ENCODE measurements at regions not wholly inside any gene's neighbourhood (a gene's known extent, or its start where the extent isn't known, plus 50 kb on each side); places are given as distances from the start of the nearest gene placed in this dataset.

GRCh38 chr18:68284236-68284780 is 430.6 kb downstream of the TMX3 start:
- H3K9me3 ChIP-seq (ENCODE audit: control insufficient read depth, insufficient read depth, low read length) = no peaks in the 10 kb centered on the region
- no peak overlapping the region for H3K27ac ChIP-seq (ENCODE audit: low read depth, low read length)
- H3K36me3 ChIP-seq (ENCODE audit: control insufficient read depth, insufficient read depth, low read length) = no peaks in the 10 kb centered on the region
- no peaks in the 10 kb centered on the region for H3K27me3 ChIP-seq (ENCODE audit: control insufficient read depth, insufficient read depth, low read length)
- DNase-seq (ENCODE audit: low read depth in 4 of 6, low spot score in 6 of 6) = peak in 2 of 6 donors; percentile 16 to 69
- no peak overlapping the region for H3K4me3 ChIP-seq (ENCODE audit: low read depth, low read length)
- no CpG with 5 or more reads among the region's 5 CpGs for WGBS (ENCODE audit: insufficient coverage)
- H3K4me1 ChIP-seq (ENCODE audit: control insufficient read depth, insufficient read depth, low read length) = no peaks in the 10 kb centered on the region

DNA sequence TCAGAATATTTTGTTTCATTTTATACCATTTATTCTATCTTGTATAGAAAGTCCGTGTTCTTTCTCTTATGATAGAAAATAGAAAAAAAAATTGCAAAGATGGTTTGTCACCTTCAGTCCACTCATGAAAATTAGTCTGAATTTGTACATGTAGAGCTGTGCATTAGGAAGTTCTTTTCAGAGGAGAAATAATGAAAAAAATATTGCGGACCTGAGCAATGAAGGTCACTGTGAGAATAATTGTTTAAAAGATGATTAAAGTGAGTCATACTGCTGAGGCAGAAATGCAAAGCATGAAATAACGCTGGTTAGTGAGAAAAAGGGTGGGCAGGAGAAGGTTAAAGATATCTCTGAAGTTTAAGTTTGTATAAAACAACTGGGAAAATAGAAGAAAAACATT is 431.1 kb downstream of the TMX3 start:
- no peaks in the 10 kb centered on the region for H3K27me3 ChIP-seq (ENCODE audit: control insufficient read depth, insufficient read depth, low read length)
- DNase-seq (ENCODE audit: low read depth in 4 of 6, low spot score in 6 of 6) = no peak
- H3K4me3 ChIP-seq (ENCODE audit: low read depth, low read length) = no peak overlapping the region
- H3K27ac ChIP-seq (ENCODE audit: low read depth, low read length) = no peak overlapping the region
- no peaks in the 10 kb centered on the region for H3K36me3 ChIP-seq (ENCODE audit: control insufficient read depth, insufficient read depth, low read length)
- 0% methylated on average over 2 of the region's 3 CpGs for WGBS (ENCODE audit: insufficient coverage)
- H3K4me1 ChIP-seq (ENCODE audit: control insufficient read depth, insufficient read depth, low read length) = no peaks in the 10 kb centered on the region
- no peaks in the 10 kb centered on the region for H3K9me3 ChIP-seq (ENCODE audit: control insufficient read depth, insufficient read depth, low read length)

DNA sequence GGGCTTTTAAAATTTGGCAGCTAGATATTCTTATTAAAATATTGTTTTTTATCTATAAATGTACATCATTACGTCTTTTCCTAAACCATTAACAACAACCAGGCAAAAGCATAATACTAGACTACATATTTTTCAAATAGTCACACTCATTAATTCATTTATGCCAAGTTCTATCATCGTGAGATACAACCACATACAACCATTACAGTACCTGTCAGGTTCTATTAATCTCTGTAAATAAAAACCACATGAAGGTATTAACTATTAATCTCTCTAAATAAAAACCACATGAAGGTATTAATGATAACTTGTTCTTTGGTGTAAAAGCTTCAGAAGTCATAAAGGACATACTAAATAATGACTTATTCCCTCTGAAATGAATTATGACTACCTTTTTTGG is 432.7 kb downstream of the TMX3 start:
- Histone ChIP-seq H3K27ac (ENCODE audit: low read depth, low read length) (no peak overlapping the region), H3K4me3 (ENCODE audit: low read depth, low read length) (no peak overlapping the region), H3K27me3 (ENCODE audit: control insufficient read depth, insufficient read depth, low read length) (no peaks in the 10 kb centered on the region), H3K9me3 (ENCODE audit: control insufficient read depth, insufficient read depth, low read length) (no peaks in the 10 kb centered on the region), H3K36me3 (ENCODE audit: control insufficient read depth, insufficient read depth, low read length) (no peaks in the 10 kb centered on the region), H3K4me1 (ENCODE audit: control insufficient read depth, insufficient read depth, low read length) (no peaks in the 10 kb centered on the region)
- WGBS (ENCODE audit: insufficient coverage) = 80% methylated on average over 1 of the region's 2 CpGs
- DNase-seq (ENCODE audit: low read depth in 4 of 6, low spot score in 6 of 6) = no peak

DNA sequence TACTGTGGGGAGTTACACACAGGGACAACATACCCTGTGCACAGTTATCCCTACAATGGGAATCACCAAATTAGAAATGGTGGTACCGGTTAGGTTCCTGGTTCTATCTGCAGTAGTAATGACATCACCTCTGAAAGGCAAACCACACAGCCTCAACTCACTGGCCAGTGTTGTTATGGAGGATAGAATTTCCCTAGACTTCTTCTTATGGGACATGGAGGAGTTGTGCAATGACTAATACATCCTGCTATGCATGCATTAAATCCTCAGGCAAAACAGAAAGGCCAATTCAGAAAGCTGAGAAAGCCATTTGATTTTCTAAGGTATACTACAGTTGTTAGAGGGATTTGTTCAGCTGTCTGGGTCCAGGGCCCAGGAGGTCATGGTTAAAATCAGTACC is 439.3 kb downstream of the TMX3 start:
- WGBS (ENCODE audit: insufficient coverage) = no CpG with 5 or more reads among the region's 1 CpG
- H3K36me3 ChIP-seq (ENCODE audit: control insufficient read depth, insufficient read depth, low read length) = no peaks in the 10 kb centered on the region
- DNase-seq (ENCODE audit: low read depth in 4 of 6, low spot score in 6 of 6) = no peak
- H3K4me3 ChIP-seq (ENCODE audit: low read depth, low read length) = no peak overlapping the region
- H3K9me3 ChIP-seq (ENCODE audit: control insufficient read depth, insufficient read depth, low read length) = no peaks in the 10 kb centered on the region
- H3K4me1 ChIP-seq (ENCODE audit: control insufficient read depth, insufficient read depth, low read length) = no peaks in the 10 kb centered on the region
- H3K27me3 ChIP-seq (ENCODE audit: control insufficient read depth, insufficient read depth, low read length) = no peaks in the 10 kb centered on the region
- no peak overlapping the region for H3K27ac ChIP-seq (ENCODE audit: low read depth, low read length)

DNA sequence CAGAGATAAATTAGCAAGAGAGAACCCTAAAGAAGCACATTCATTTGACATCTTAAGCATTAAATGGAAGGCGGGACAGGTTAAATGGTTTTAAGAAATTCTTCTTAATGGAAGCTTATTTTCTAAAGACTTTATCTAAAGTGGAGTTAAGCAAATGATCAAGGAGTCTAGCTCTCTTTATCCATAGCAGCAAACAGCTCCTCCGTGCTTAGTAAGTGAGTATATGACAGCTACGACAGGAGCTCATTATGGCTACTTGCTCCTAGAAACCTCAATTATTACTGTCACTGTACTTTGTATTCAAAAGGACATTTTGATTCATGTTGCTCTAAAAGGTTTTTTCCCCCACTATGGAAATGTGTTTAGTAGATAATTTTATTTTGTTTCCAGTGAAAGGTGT is 444.9 kb downstream of the TMX3 start:
- Histone ChIP-seq H3K4me1 (ENCODE audit: control insufficient read depth, insufficient read depth, low read length) (no peaks in the 10 kb centered on the region), H3K27me3 (ENCODE audit: control insufficient read depth, insufficient read depth, low read length) (no peaks in the 10 kb centered on the region), H3K4me3 (ENCODE audit: low read depth, low read length) (no peak overlapping the region), H3K9me3 (ENCODE audit: control insufficient read depth, insufficient read depth, low read length) (no peaks in the 10 kb centered on the region), H3K27ac (ENCODE audit: low read depth, low read length) (no peak overlapping the region), H3K36me3 (ENCODE audit: control insufficient read depth, insufficient read depth, low read length) (no peaks in the 10 kb centered on the region)
- no CpG with 5 or more reads among the region's 3 CpGs for WGBS (ENCODE audit: insufficient coverage)
- DNase-seq (ENCODE audit: low read depth in 4 of 6, low spot score in 6 of 6) = peak in 1 of 6 donors; percentile 9

DNA sequence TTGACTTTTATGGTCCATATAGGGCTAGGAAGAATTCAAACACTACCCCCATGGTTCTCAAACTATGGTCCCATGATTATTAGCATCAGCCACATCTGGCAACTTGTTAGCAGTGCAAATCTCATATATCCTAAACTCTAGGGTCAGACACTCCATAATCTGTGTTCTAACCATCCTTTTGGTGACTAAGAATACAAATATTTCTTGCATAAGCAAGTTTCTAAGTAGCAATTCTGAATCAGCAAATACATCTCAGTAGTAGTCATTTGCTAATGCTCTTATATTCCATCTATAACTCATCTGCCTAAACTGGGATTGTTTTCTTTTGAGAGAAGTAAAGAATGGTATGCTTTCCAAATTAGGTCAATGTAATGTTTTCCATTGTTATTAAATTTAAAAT is 447.3 kb downstream of the TMX3 start:
- DNase-seq (ENCODE audit: low read depth in 4 of 6, low spot score in 6 of 6) = no peak
- Histone ChIP-seq H3K4me1 (ENCODE audit: control insufficient read depth, insufficient read depth, low read length) (no peaks in the 10 kb centered on the region), H3K9me3 (ENCODE audit: control insufficient read depth, insufficient read depth, low read length) (no peaks in the 10 kb centered on the region), H3K4me3 (ENCODE audit: low read depth, low read length) (no peak overlapping the region), H3K27me3 (ENCODE audit: control insufficient read depth, insufficient read depth, low read length) (no peaks in the 10 kb centered on the region), H3K36me3 (ENCODE audit: control insufficient read depth, insufficient read depth, low read length) (no peaks in the 10 kb centered on the region), H3K27ac (ENCODE audit: low read depth, low read length) (no peak overlapping the region)

DNA sequence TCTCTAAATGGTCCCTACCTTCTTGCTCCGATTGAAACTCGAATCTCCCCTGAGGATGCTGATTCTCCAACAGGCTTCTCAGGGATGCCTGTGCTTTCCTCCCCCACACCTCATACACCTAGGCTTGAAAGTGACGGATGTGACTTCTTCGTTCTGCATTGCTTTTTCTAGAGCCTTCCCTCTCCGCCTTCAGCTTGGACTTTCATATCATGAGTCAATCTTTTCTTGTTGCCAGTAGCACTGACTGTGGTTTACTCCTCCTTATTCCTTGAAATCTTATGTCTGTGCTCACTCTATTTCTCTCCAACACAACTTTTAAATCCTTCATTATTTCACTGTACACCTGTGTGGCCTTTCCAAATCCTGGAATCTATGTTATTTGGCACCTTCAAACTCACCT is 451.4 kb downstream of the TMX3 start:
- H3K9me3 ChIP-seq (ENCODE audit: control insufficient read depth, insufficient read depth, low read length) = no peaks in the 10 kb centered on the region
- H3K4me3 ChIP-seq (ENCODE audit: low read depth, low read length) = no peak overlapping the region
- no peaks in the 10 kb centered on the region for H3K36me3 ChIP-seq (ENCODE audit: control insufficient read depth, insufficient read depth, low read length)
- H3K27ac ChIP-seq (ENCODE audit: low read depth, low read length) = no peak overlapping the region
- DNase-seq (ENCODE audit: low read depth in 4 of 6, low spot score in 6 of 6) = no peak
- 89% methylated on average over 5 of the region's 5 CpGs for WGBS (ENCODE audit: insufficient coverage)
- H3K4me1 ChIP-seq (ENCODE audit: control insufficient read depth, insufficient read depth, low read length) = no peaks in the 10 kb centered on the region
- no peaks in the 10 kb centered on the region for H3K27me3 ChIP-seq (ENCODE audit: control insufficient read depth, insufficient read depth, low read length)

DNA sequence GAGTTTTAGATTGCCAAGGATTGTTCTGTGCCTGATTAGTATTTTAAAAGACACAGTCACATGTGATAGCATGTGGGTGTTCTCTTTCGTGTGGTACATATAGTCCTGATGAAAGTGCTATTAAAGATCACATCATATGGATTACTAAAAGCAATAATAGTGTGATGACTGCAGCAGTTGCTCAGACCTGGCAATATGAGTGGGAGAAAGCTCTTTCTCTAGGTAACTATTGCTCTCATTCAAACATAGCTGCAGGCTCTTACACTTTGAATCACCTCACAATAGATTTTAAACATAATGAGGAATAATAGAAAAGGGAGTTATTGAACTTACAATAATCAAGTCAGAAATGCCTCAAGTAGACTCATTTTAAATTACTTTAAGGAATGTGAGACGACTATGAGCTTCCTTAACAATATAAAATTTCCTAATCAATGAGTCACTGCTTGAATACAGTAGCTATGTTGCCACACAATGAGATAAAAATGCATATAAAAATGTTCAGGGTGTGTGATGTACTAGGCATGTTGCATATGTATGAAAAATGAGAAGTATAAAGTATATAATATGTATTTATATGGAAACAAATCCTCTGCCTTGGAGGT is 452.1 kb downstream of the TMX3 start:
- peak in 1 of 6 donors; percentile 24 for DNase-seq (ENCODE audit: low read depth in 4 of 6, low spot score in 6 of 6)
- Histone ChIP-seq H3K27ac (ENCODE audit: low read depth, low read length) (no peak overlapping the region), H3K4me3 (ENCODE audit: low read depth, low read length) (no peak overlapping the region), H3K27me3 (ENCODE audit: control insufficient read depth, insufficient read depth, low read length) (no peaks in the 10 kb centered on the region), H3K9me3 (ENCODE audit: control insufficient read depth, insufficient read depth, low read length) (no peaks in the 10 kb centered on the region), H3K4me1 (ENCODE audit: control insufficient read depth, insufficient read depth, low read length) (no peaks in the 10 kb centered on the region), H3K36me3 (ENCODE audit: control insufficient read depth, insufficient read depth, low read length) (no peaks in the 10 kb centered on the region)
- WGBS (ENCODE audit: insufficient coverage) = no CpG with 5 or more reads among the region's 2 CpGs

GRCh38 chr18:68256418-68257067 is 458.4 kb downstream of the TMX3 start:
- peak in 1 of 6 donors; percentile 42 for DNase-seq (ENCODE audit: low read depth in 4 of 6, low spot score in 6 of 6)
- Histone ChIP-seq H3K27me3 (ENCODE audit: control insufficient read depth, insufficient read depth, low read length) (no peaks in the 10 kb centered on the region), H3K27ac (ENCODE audit: low read depth, low read length) (no peak overlapping the region), H3K4me3 (ENCODE audit: low read depth, low read length) (no peak overlapping the region), H3K9me3 (ENCODE audit: control insufficient read depth, insufficient read depth, low read length) (no peaks in the 10 kb centered on the region), H3K36me3 (ENCODE audit: control insufficient read depth, insufficient read depth, low read length) (no peaks in the 10 kb centered on the region), H3K4me1 (ENCODE audit: control insufficient read depth, insufficient read depth, low read length) (no peaks in the 10 kb centered on the region)
- WGBS (ENCODE audit: insufficient coverage) = no CpG with 5 or more reads among the region's 3 CpGs

DNA sequence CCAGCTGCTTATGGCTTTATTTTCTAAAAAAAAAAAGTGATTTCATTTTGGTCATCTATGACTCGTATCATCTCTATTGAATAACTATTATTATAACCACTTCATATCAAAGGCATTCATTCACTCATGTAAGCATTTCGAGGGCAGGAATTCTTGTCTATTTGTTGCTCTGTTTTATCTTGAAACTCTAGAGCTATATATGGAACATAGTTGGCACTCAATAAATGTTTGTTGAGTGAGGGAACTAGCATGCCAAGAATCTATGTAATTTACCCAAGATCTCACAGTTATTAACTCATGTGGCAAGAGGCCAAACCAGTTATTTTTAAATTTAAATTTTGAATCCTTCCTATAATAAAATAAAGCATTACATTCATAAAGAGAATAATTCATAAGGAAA is 470.1 kb downstream of the TMX3 start:
- Histone ChIP-seq H3K4me3 (ENCODE audit: low read depth, low read length) (no peak overlapping the region), H3K27ac (ENCODE audit: low read depth, low read length) (no peak overlapping the region), H3K36me3 (ENCODE audit: control insufficient read depth, insufficient read depth, low read length) (no peaks in the 10 kb centered on the region), H3K4me1 (ENCODE audit: control insufficient read depth, insufficient read depth, low read length) (no peaks in the 10 kb centered on the region), H3K27me3 (ENCODE audit: control insufficient read depth, insufficient read depth, low read length) (no peaks in the 10 kb centered on the region), H3K9me3 (ENCODE audit: control insufficient read depth, insufficient read depth, low read length) (peaks cover 2% of the 10 kb centered on the region)
- no peak for DNase-seq (ENCODE audit: low read depth in 4 of 6, low spot score in 6 of 6)
- WGBS (ENCODE audit: insufficient coverage) = no CpG with 5 or more reads among the region's 2 CpGs

Data from spinal cord (tissue), 9 donors.